GM12873 (cell line): ENCODE measurements at regions not wholly inside any gene's neighbourhood (a gene's known extent, or its start where the extent isn't known, plus 50 kb on each side); places are given as distances from the start of the nearest gene placed in this dataset.

Experiments used
- CTCF ChIP-seq: IDR thresholded peaks from 2 replicates; pipeline ENCODE4 v1.5.1; 2012; ENCODE audit warnings: low read depth, mild to moderate bottlenecking, moderate library complexity, low read length, control low read depth; ENCODE audit not compliant: insufficient read depth; ENCODE audit errors: missing control alignments

GRCh38 chr5:87899721-87900131, 368.9 kb downstream of the TMEM161B start:
- no peak for TF ChIP-seq CTCF

GRCh38 chr5:87899208-87899661, 369.4 kb downstream of the TMEM161B start:
- TF ChIP-seq CTCF, result no peak

- TF ChIP-seq CTCF, result no peak
Observed at GRCh38 chr5:87898574-87898973, 370.1 kb downstream of the TMEM161B start.

GRCh38 chr5:87888139-87888538, 380.5 kb downstream of the TMEM161B start:
- no peak for TF ChIP-seq CTCF

GRCh38 chr5:87887247-87887646, 381.4 kb downstream of the TMEM161B start:
- TF ChIP-seq CTCF, result no peak

- TF ChIP-seq CTCF, result no peak
Observed at GRCh38 chr5:87886164-87886563, 382.5 kb downstream of the TMEM161B start.

- no peak for TF ChIP-seq CTCF
Observed at GRCh38 chr5:87885758-87886157, 382.9 kb downstream of the TMEM161B start.
